SK-N-SH (cell line): ENCODE measurements at regions not wholly inside any gene's neighbourhood (a gene's known extent, or its start where the extent isn't known, plus 50 kb on each side); places are given as distances from the start of the nearest gene placed in this dataset.

Source experiments
- CTCF ChIA-PET: fragments of 300-600, 350-600 bp; formaldehyde crosslinking; extraction: SDS; loops from one replicate; lab custom pipeline; 2021; lab: Yijun Ruan, JAX
- POLR2A ChIA-PET: fragments of 350-600 bp; sonication (Branson Sonifier 250); formaldehyde crosslinking; extraction: SDS; loops from one replicate; lab custom pipeline; 2020; ENCODE audit warnings: antibody characterized with exemption, inconsistent platforms; lab: Yijun Ruan, JAX
- DNase-seq: peaks from one replicate; pipeline ENCODE4 v3.0.0; 2012
- H2AFZ ChIP-seq: fragments of 200-600 bp; sonication (generic); 2 replicates; pipeline ENCODE4 v1.8.1; 2016; ENCODE audit warnings: antibody characterized with exemption, mild to moderate bottlenecking, low read depth
- H3F3A ChIP-seq: fragments of 200-600 bp; sonication (generic); replicated peaks from 2 replicates; pipeline ENCODE3; 2016; ENCODE audit warnings: antibody characterized with exemption, mild to moderate bottlenecking; ENCODE audit not compliant: insufficient read depth
- H3K27ac ChIP-seq, 2 experiments: fragments of 200-500 bp in 1 of 2; fragments of 200-600 bp in 1 of 2; sonication (Bioruptor generic) in 1 of 2; sonication (generic), shearing (Covaris generic) in 1 of 2; 2 replicates each; pipeline versions ENCODE4 v1.5.1 to v1.6.1; 2014 to 2016; ENCODE audit warnings: low read depth in 2 of 2, inconsistent platforms in 1 of 2, low read length in 1 of 2, mild to moderate bottlenecking in 1 of 2, mixed read lengths in 1 of 2
- H3K27me3 ChIP-seq: fragments of 200-600 bp; sonication (generic), shearing (Covaris generic); 2 replicates; pipeline ENCODE4 v1.6.1; 2016; ENCODE audit warnings: mixed run types; ENCODE audit not compliant: insufficient read depth
- H3K36me3 ChIP-seq, 2 experiments: fragments of 200-500 bp in 1 of 2; fragments of 200-600 bp in 1 of 2; sonication (Bioruptor generic) in 1 of 2; sonication (generic) in 1 of 2; replicated peaks in 1 of 2; 2 replicates each; pipeline versions ENCODE3 to v1.5.1; 2014 to 2016; ENCODE audit warnings: low read length in 1 of 2, mild to moderate bottlenecking in 1 of 2; ENCODE audit not compliant: insufficient read depth in 2 of 2, control insufficient read depth in 1 of 2
- H3K4me1 ChIP-seq, 2 experiments: fragments of 200-500 bp in 1 of 2; fragments of 200-600 bp in 1 of 2; sonication (Bioruptor generic) in 1 of 2; sonication (generic), shearing (Covaris generic) in 1 of 2; 2 replicates each; pipeline versions ENCODE4 v1.5.1 to v1.6.1; 2014 to 2016; ENCODE audit warnings: low read depth in 1 of 2, low read length in 1 of 2, mixed run types in 1 of 2; ENCODE audit not compliant: insufficient read depth in 2 of 2, control insufficient read depth in 1 of 2
- H3K4me2 ChIP-seq: fragments of 200-600 bp; sonication (generic), shearing (Covaris generic); 2 replicates; pipeline ENCODE4 v1.6.1; 2017; ENCODE audit warnings: mixed run types
- H3K4me3 ChIP-seq, 2 experiments: fragments of 200-500 bp in 1 of 2; fragments of 200-600 bp in 1 of 2; sonication (Bioruptor generic) in 1 of 2; sonication (generic), shearing (Covaris generic) in 1 of 2; 2 replicates each; pipeline versions ENCODE4 v1.5.1 to v1.8.1; 2014 to 2016; ENCODE audit warnings: low read depth in 2 of 2, inconsistent platforms in 1 of 2, low read length in 1 of 2, mild to moderate bottlenecking in 1 of 2, mixed read lengths in 1 of 2, moderate library complexity in 1 of 2
- H3K79me2 ChIP-seq: fragments of 200-600 bp; sonication (generic); 2 replicates; pipeline ENCODE4 v1.8.1; 2017; ENCODE audit warnings: mild to moderate bottlenecking; ENCODE audit not compliant: insufficient read depth
- H3K9ac ChIP-seq: fragments of 200-600 bp; sonication (generic); 2 replicates; pipeline ENCODE4 v1.6.1; 2017; ENCODE audit warnings: mixed run types
- H3K9me2 ChIP-seq: fragments of 200-600 bp; sonication (generic); 2 replicates; pipeline ENCODE4 v1.6.1; 2017; ENCODE audit warnings: mixed run types
- H3K9me3 ChIP-seq: fragments of 200-600 bp; sonication (generic); 2 replicates; pipeline ENCODE4 v1.6.1; 2017; ENCODE audit warnings: mixed run types, mild to moderate bottlenecking, moderate library complexity
- H4K20me1 ChIP-seq: fragments of 200-600 bp; sonication (generic); 2 replicates; pipeline ENCODE4 v1.6.1; 2017; ENCODE audit warnings: mild to moderate bottlenecking, mixed run types; ENCODE audit not compliant: insufficient read depth
- CHD2 ChIP-seq: fragments of 150-350 bp; IDR thresholded peaks from 2 replicates; pipeline ENCODE4 v1.6.1; 2018; ENCODE audit warnings: low read length; ENCODE audit not compliant: partially characterized antibody
- EP300 ChIP-seq, 2 experiments: IDR thresholded peaks; 2 replicates each; pipeline versions ENCODE4 v1.4.0 to v1.6.1; 2012; ENCODE audit warnings: borderline replicate concordance in 1 of 2, low read depth in 1 of 2, low read length in 1 of 2
- EZH2phosphoT487 ChIP-seq: fragments of 200-600 bp; sonication (generic); IDR thresholded peaks from 2 replicates; pipeline ENCODE4 v1.6.1; 2017; ENCODE audit warnings: low read depth, mixed run types, mild to moderate bottlenecking, antibody characterized with exemption, moderate library complexity, borderline replicate concordance
- FOXJ3 ChIP-seq: sonication (generic); formaldehyde crosslinking; IDR thresholded peaks from 2 replicates; pipeline ENCODE4 v1.5.1; 2020; ENCODE audit warnings: mild to moderate bottlenecking, missing genetic modification reagents
- FOXM1 ChIP-seq: IDR thresholded peaks from 2 replicates; pipeline ENCODE4 v1.4.0; 2012; ENCODE audit warnings: low read depth, mild to moderate bottlenecking
- MAX ChIP-seq: IDR thresholded peaks from 2 replicates; pipeline ENCODE4 v1.4.0; 2012; ENCODE audit warnings: low read depth
- MXI1 ChIP-seq: IDR thresholded peaks from 2 replicates; pipeline ENCODE4 v1.6.1; 2012; ENCODE audit warnings: mild to moderate bottlenecking, low read depth, low read length, improper control_type of control experiment
- NFIC ChIP-seq: IDR thresholded peaks from 2 replicates; pipeline ENCODE4 v1.4.0; 2012; ENCODE audit warnings: borderline replicate concordance
- RAD21 ChIP-seq: IDR thresholded peaks from 2 replicates; pipeline ENCODE4 v1.6.1; 2012; ENCODE audit warnings: mild to moderate bottlenecking, low read length
- RCOR1 ChIP-seq: fragments of 150-350 bp; IDR thresholded peaks from 2 replicates; pipeline ENCODE4 v1.6.1; 2017; ENCODE audit warnings: antibody characterized with exemption, low read length
- REST ChIP-seq: IDR thresholded peaks from 2 replicates; pipeline ENCODE4 v1.6.1; 2012; ENCODE audit warnings: mild to moderate bottlenecking, low read depth, low read length, moderate library complexity
- SMC3 ChIP-seq: IDR thresholded peaks from 2 replicates; pipeline ENCODE4 v1.6.1; 2012; ENCODE audit warnings: low read depth, low read length, improper control_type of control experiment
- TCF12 ChIP-seq: IDR thresholded peaks from 2 replicates; pipeline ENCODE4 v1.4.0; 2012
- TEAD4 ChIP-seq: IDR thresholded peaks from 2 replicates; pipeline ENCODE4 v1.4.0; 2012; ENCODE audit warnings: mild to moderate bottlenecking, borderline replicate concordance; ENCODE audit not compliant: insufficient read depth
- ZBTB33 ChIP-seq: IDR thresholded peaks from 2 replicates; pipeline ENCODE4 v1.4.0; 2012; ENCODE audit warnings: low read depth, borderline replicate concordance
- WGBS: methylation state at CpG from one replicate; pipeline ENCODE4 v1.1.6; 2017; ENCODE audit warnings: low lambda C conversion rate; 5-methylcytosine and 5-hydroxymethylcytosine counted together

GRCh38 chr2:176699644-176700043 is 430.4 kb downstream of the MTX2 start:
- Histone ChIP-seq H3K4me2 (no peak overlapping the region), H3F3A (no peaks in the 10 kb centered on the region), H2AFZ (no peak overlapping the region), H3K4me3 (no peak overlapping the region), H3K9me3 (no peaks in the 10 kb centered on the region), H3K36me3 (no peaks in the 10 kb centered on the region), H3K9me2 (no peaks in the 10 kb centered on the region; the same call in 1 of the 2 replicates), H3K9ac (no peak overlapping the region), H3K27ac (peak overlapping the region in 1 of 2 experiments; percentile 81; a peak in 1 of 4 replicates), H3K27me3 (no peaks in the 10 kb centered on the region), H3K4me1 (peaks cover 0 to 17% of the 10 kb centered on the region in 2 experiments; a peak in 2 of 4 replicates), H3K79me2 (no peaks in the 10 kb centered on the region), H4K20me1 (no peaks in the 10 kb centered on the region)
- ChIA-PET CTCF (interaction anchor here (1.0 to 1.2 kb wide), 2 partner anchors 449 to 573 kb away, joined by 3 read pairs; no protein-coding TSS in a partner anchor), POLR2A (no interaction called here)
- DNase-seq: no peak
- no peak for TF ChIP-seq TCF12
- TF ChIP-seq SMC3: no peak
- TF ChIP-seq EZH2phosphoT487: no peak
- no peak for TF ChIP-seq RAD21
- no peak for TF ChIP-seq MXI1
- TF ChIP-seq FOXJ3 (CRISPR knock-in tag): no peak
- TF ChIP-seq CHD2: no peak
- no peak for TF ChIP-seq FOXM1
- no peak for TF ChIP-seq NFIC
- no peak for TF ChIP-seq MAX
- no peak for TF ChIP-seq TEAD4
- TF ChIP-seq RCOR1: no peak
- TF ChIP-seq EP300 (IDR thresholded peaks at IDR 0.05; ENCODE audit: borderline replicate concordance in 1 of 2, low read depth in 1 of 2, low read length in 1 of 2): no peak

GRCh38 chr2:176702131-176702530 is 432.9 kb downstream of the MTX2 start:
- no peak for TF ChIP-seq REST
- no peak for TF ChIP-seq FOXM1
- no peak for TF ChIP-seq TCF12
- TF ChIP-seq ZBTB33: no peak
- Histone ChIP-seq H2AFZ (no peak overlapping the region), H3K4me2 (no peak overlapping the region), H3K9me2 (no peaks in the 10 kb centered on the region; the same call in 1 of the 2 replicates), H3K4me3 (no peak overlapping the region), H3K36me3 (no peaks in the 10 kb centered on the region), H3K4me1 (peaks cover 2 to 36% of the 10 kb centered on the region in 2 experiments; a peak in 3 of 4 replicates), H3K9ac (no peak overlapping the region), H3K27me3 (no peaks in the 10 kb centered on the region), H3K27ac (no peak overlapping the region), H4K20me1 (no peaks in the 10 kb centered on the region), H3F3A (no peaks in the 10 kb centered on the region), H3K9me3 (no peaks in the 10 kb centered on the region), H3K79me2 (no peaks in the 10 kb centered on the region)
- 70% methylated on average over 1 of the region's 1 CpG for WGBS
- ChIA-PET CTCF (interaction anchor here (0.9 to 1.2 kb wide), 2 partner anchors 18 to 87 kb away, joined by 3 read pairs; no protein-coding TSS in a partner anchor), POLR2A (no interaction called here)
- no peak for DNase-seq
